Heart left ventricle (tissue), 13 donors: ENCODE measurements at regions not wholly inside any gene's neighbourhood (a gene's known extent, or its start where the extent isn't known, plus 50 kb on each side); places are given as distances from the start of the nearest gene placed in this dataset.

Experiments used
- POLR2A ChIP-seq, 2 donors: fragments of 450-650 bp; IDR thresholded peaks; one replicate each; pipeline ENCODE4 v1.6.1; 2017; ENCODE audit warnings: antibody characterized with exemption in 2 of 2, mild to moderate bottlenecking in 2 of 2, moderate library complexity in 2 of 2
- TF ChIP-seq, protein P1 (sequence below), 12 donors: fragments of 200-600 bp; sonication (generic) in 4 of 12; IDR thresholded peaks; one replicate each; pipeline versions ENCODE4 v1.5.0 to v1.8.0; 2018 to 2022; ENCODE audit warnings: antibody characterized with exemption in 12 of 12, mild to moderate bottlenecking in 5 of 12
- donor health status: ischemic (EF 13 %, LVEDD 7.1; RV severe dilation, severe dysfunction).
- donor health status: DM: no; HTN: yes; CAD: no.
- donor health status: DM: no; HTN: no; CAD: no.
- donor health status: ischemic (EF 25% LVEDD 6.9; RV normal size, moderate dysfunction).
- donor health status: ischemic (EF 25% LVEDD 5.7; RV mildly dilated, moderate dysfunction).
- donor health status: ischemic (EF 35%, LVEDD 5.7; RV mildly dilated, moderate dysfunction).
- donor health status: nonischemic (EF 11% LVEDD 7.7; RV severe dilation, severe dysfunction).
- donor health status: DM: yes; HTN: yes; CAD: no.
- donor health status: PGD.
- donor health status: ischemic (EF 29% LVEDD 5.4; RV normal size, mild dysfunction).
- donor health status: nonischemic (EF 23%, LVEDD 6.1; RV moderate dilation, normal function).

DNA sequence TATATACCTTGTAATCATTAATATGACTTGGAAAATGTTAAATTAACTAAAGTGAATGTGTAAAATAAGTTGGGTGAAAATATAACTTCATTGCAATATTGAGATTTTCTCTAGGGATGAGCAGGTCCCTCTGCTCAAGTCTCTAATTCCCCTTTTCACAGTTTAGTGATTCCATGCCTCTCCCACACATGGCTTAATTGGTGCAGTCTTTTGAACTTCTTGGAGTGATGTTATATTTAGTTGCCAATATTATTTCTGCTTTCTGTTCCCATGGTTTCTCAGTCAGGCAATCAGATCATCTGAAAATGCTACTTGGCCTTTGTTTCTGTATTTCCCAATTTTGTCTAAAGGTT is 233.7 kb upstream of the SPOPL start:
- TF ChIP-seq, protein P1, sequence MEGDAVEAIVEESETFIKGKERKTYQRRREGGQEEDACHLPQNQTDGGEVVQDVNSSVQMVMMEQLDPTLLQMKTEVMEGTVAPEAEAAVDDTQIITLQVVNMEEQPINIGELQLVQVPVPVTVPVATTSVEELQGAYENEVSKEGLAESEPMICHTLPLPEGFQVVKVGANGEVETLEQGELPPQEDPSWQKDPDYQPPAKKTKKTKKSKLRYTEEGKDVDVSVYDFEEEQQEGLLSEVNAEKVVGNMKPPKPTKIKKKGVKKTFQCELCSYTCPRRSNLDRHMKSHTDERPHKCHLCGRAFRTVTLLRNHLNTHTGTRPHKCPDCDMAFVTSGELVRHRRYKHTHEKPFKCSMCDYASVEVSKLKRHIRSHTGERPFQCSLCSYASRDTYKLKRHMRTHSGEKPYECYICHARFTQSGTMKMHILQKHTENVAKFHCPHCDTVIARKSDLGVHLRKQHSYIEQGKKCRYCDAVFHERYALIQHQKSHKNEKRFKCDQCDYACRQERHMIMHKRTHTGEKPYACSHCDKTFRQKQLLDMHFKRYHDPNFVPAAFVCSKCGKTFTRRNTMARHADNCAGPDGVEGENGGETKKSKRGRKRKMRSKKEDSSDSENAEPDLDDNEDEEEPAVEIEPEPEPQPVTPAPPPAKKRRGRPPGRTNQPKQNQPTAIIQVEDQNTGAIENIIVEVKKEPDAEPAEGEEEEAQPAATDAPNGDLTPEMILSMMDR (IDR thresholded peaks at IDR 0.05): no peak
- TF ChIP-seq POLR2A (IDR thresholded peaks at IDR 0.05): no peak
